GM23338 (cell line): ENCODE measurements at regions not wholly inside any gene's neighbourhood (a gene's known extent, or its start where the extent isn't known, plus 50 kb on each side); places are given as distances from the start of the nearest gene placed in this dataset.

Source experiments
- ATAC-seq: fragments of 200-7000 bp; cut with Tn5 transposase; 3 replicates; pipeline ENCODE4 v1.9.1; 2020
- DNase-seq: peaks from one replicate; pipeline ENCODE4 v3.0.0-alpha.2; 2015; ENCODE audit warnings: low spot score
- H2AFZ ChIP-seq: fragments of 200-600 bp; sonication (generic); 2 replicates; pipeline ENCODE4 v1.8.0; 2016; ENCODE audit warnings: antibody characterized with exemption, mild to moderate bottlenecking, moderate library complexity
- H3F3A ChIP-seq: fragments of 200-600 bp; sonication (generic); replicated peaks from 2 replicates; pipeline ENCODE4 v1.8.0; 2017; ENCODE audit warnings: antibody characterized with exemption, mixed run types, low read depth
- H3K27ac ChIP-seq: fragments of 200-600 bp; sonication (generic); 2 replicates; pipeline ENCODE4 v1.6.1; 2016; ENCODE audit warnings: low read depth
- H3K27me3 ChIP-seq: fragments of 200-600 bp; sonication (generic); 2 replicates; pipeline ENCODE4 v1.8.0; 2016; ENCODE audit warnings: mild to moderate bottlenecking, mixed run types, moderate library complexity; ENCODE audit not compliant: insufficient read depth
- H3K36me3 ChIP-seq: fragments of 200-600 bp; sonication (generic); 2 replicates; pipeline ENCODE4 v1.8.0; 2016; ENCODE audit warnings: mild to moderate bottlenecking; ENCODE audit not compliant: insufficient read depth
- H3K4me1 ChIP-seq: fragments of 200-600 bp; sonication (generic); 2 replicates; pipeline ENCODE4 v1.8.0; 2016; ENCODE audit warnings: mild to moderate bottlenecking, moderate library complexity; ENCODE audit not compliant: insufficient read depth
- H3K4me2 ChIP-seq: fragments of 200-600 bp; sonication (generic); 2 replicates; pipeline ENCODE4 v1.7.1; 2017; ENCODE audit warnings: mixed run types
- H3K4me3 ChIP-seq: fragments of 200-600 bp; sonication (generic); 2 replicates; pipeline ENCODE4 v1.6.1; 2016; ENCODE audit warnings: mixed run types
- H3K79me2 ChIP-seq: fragments of 200-600 bp; sonication (generic); replicated peaks from 2 replicates; pipeline ENCODE4 v1.8.0; 2017; ENCODE audit warnings: mild to moderate bottlenecking; ENCODE audit not compliant: insufficient read depth
- H3K9me2 ChIP-seq: fragments of 200-600 bp; sonication (generic); 2 replicates; pipeline ENCODE4 v1.8.0; 2017; ENCODE audit not compliant: insufficient read depth
- H4K20me1 ChIP-seq: fragments of 200-600 bp; sonication (generic); replicated peaks from 2 replicates; pipeline ENCODE4 v1.8.0; 2017; ENCODE audit warnings: mild to moderate bottlenecking; ENCODE audit not compliant: insufficient read depth
- H3K27ac Mint-ChIP-seq: 2 replicates; pipeline ENCODE4 v1.8.0; 2020; ENCODE audit warnings: inconsistent platforms, mild to moderate bottlenecking, moderate library complexity, mixed read lengths
- H3K27me3 Mint-ChIP-seq: 3 replicates; pipeline ENCODE4 v1.8.0; 2022; ENCODE audit warnings: low read depth, mild to moderate bottlenecking, moderate library complexity, mixed read lengths, inconsistent platforms; ENCODE audit not compliant: insufficient read depth, poor library complexity
- H3K36me3 Mint-ChIP-seq: 3 replicates; pipeline ENCODE4 v1.8.0; 2021; ENCODE audit warnings: low read depth, mild to moderate bottlenecking, inconsistent platforms, moderate library complexity, mixed read lengths
- H3K4me1 Mint-ChIP-seq: 3 replicates; pipeline ENCODE4 v1.8.0; 2020; ENCODE audit warnings: mild to moderate bottlenecking, inconsistent platforms, mixed read lengths
- H3K4me3 Mint-ChIP-seq: 3 replicates; pipeline ENCODE4 v1.8.0; 2021; ENCODE audit warnings: moderate library complexity, mild to moderate bottlenecking, inconsistent platforms, mixed read lengths
- H3K9me3 Mint-ChIP-seq: 3 replicates; pipeline ENCODE4 v1.8.0; 2020; ENCODE audit warnings: moderate library complexity, mild to moderate bottlenecking, inconsistent platforms, mixed read lengths
- CREB1 ChIP-seq: fragments of 250-450 bp; sonication (Bioruptor Pico); IDR thresholded peaks from 2 replicates; pipeline ENCODE4 v1.5.0; 2020; ENCODE audit warnings: low read depth, mild to moderate bottlenecking, moderate library complexity
- EZH2 ChIP-seq: fragments of 200-600 bp; sonication (generic); IDR thresholded peaks from one replicate; pipeline ENCODE4 v1.8.0; 2017; ENCODE audit warnings: antibody characterized with exemption, mild to moderate bottlenecking, low read depth; ENCODE audit not compliant: unreplicated experiment
- EZH2phosphoT487 ChIP-seq: fragments of 200-600 bp; sonication (generic); IDR thresholded peaks from one replicate; pipeline ENCODE4 v1.8.1; 2018; ENCODE audit warnings: antibody characterized with exemption; ENCODE audit not compliant: unreplicated experiment
- JUNB ChIP-seq: IDR thresholded peaks from one replicate; pipeline ENCODE4 v1.6.1; 2016; ENCODE audit warnings: antibody characterized with exemption; ENCODE audit not compliant: unreplicated experiment
- NANOG ChIP-seq: IDR thresholded peaks from 2 replicates; pipeline ENCODE4 v1.6.1; 2016; ENCODE audit warnings: antibody characterized with exemption, borderline replicate concordance
- POLR2AphosphoS5 ChIP-seq: IDR thresholded peaks from 2 replicates; pipeline ENCODE4 v1.6.1; 2016; ENCODE audit warnings: antibody characterized with exemption, low read depth
- STAT1 ChIP-seq: IDR thresholded peaks from one replicate; pipeline ENCODE4 v1.6.1; 2016; ENCODE audit warnings: antibody characterized with exemption; ENCODE audit not compliant: unreplicated experiment
- ZNF114 ChIP-seq: fragments of 250-450 bp; sonication (Bioruptor Pico); IDR thresholded peaks from 2 replicates; pipeline ENCODE4 v1.5.0; 2020; ENCODE audit warnings: mild to moderate bottlenecking, moderate library complexity
- ZNF331 ChIP-seq: fragments of 250-450 bp; sonication (Bioruptor Pico); IDR thresholded peaks from 2 replicates; pipeline ENCODE4 v1.5.0; 2020; ENCODE audit warnings: low read depth, mild to moderate bottlenecking, moderate library complexity
- TF ChIP-seq, protein P1 (sequence below): IDR thresholded peaks from 2 replicates; pipeline ENCODE4 v1.6.1; 2016; ENCODE audit warnings: antibody characterized with exemption
- TF ChIP-seq, protein P2 (sequence below): fragments of 250-450 bp; sonication (Bioruptor Pico); IDR thresholded peaks from 2 replicates; pipeline ENCODE4 v1.5.0; 2020; ENCODE audit warnings: mild to moderate bottlenecking, moderate library complexity
- TF ChIP-seq, protein P3 (sequence below), 2 experiments: fragments of 200-600 bp in 1 of 2; sonication (generic) in 1 of 2; conservative IDR thresholded peaks; 2 replicates each; pipeline versions ENCODE4 v1.5.1 to v1.6.1; 2016 to 2017; ENCODE audit warnings: antibody characterized with exemption in 2 of 2, low read depth in 2 of 2, mild to moderate bottlenecking in 2 of 2, moderate library complexity in 1 of 2
- TF ChIP-seq, protein P4 (sequence below): IDR thresholded peaks from one replicate; pipeline ENCODE4 v1.6.1; 2018; ENCODE audit warnings: antibody characterized with exemption; ENCODE audit not compliant: unreplicated experiment

DNA sequence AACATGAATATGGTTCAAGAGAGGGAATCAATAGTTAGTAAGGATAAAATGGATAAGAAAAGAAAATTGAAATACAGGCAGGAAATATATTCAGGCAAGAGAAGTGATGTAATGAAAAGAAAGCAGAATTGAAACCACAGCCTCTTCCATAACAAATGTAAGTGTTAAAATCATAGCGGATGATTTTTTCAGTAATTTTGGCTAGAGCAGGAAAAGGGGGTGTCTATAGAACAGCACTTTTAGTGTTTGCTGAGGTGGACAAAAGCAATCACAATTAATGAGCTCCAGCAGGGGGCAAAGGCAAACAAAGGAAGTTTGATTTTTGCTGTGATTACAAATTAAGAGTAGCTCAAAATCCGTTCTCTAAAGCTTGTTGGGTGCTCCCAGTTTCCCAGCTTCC is 79.0 kb downstream of the TRIL start:
- no peak for DNase-seq
- Histone ChIP-seq H3K27ac (no peak overlapping the region), H3K27me3 (no peaks in the 10 kb centered on the region), H3K4me3 (no peak overlapping the region), H3K4me1 (peaks cover 7% of the 10 kb centered on the region; the same call in 1 of the 2 replicates), H2AFZ (peak overlapping the region; percentile 48; the same call in 1 of the 2 replicates), H4K20me1 (no peaks in the 10 kb centered on the region), H3K9me2 (no peaks in the 10 kb centered on the region), H3F3A (no peaks in the 10 kb centered on the region), H3K36me3 (no peaks in the 10 kb centered on the region), H3K4me2 (no peak overlapping the region), H3K79me2 (no peaks in the 10 kb centered on the region)
- Mint-ChIP-seq H3K9me3 (no peaks in the 10 kb centered on the region), H3K4me3 (no peak overlapping the region), H3K4me1 (peaks cover 8% of the 10 kb centered on the region), H3K36me3 (no peaks in the 10 kb centered on the region), H3K27me3 (peaks cover 1% of the 10 kb centered on the region), H3K27ac (no peak overlapping the region)
- no peak for ATAC-seq
- TF ChIP-seq, protein P1, sequence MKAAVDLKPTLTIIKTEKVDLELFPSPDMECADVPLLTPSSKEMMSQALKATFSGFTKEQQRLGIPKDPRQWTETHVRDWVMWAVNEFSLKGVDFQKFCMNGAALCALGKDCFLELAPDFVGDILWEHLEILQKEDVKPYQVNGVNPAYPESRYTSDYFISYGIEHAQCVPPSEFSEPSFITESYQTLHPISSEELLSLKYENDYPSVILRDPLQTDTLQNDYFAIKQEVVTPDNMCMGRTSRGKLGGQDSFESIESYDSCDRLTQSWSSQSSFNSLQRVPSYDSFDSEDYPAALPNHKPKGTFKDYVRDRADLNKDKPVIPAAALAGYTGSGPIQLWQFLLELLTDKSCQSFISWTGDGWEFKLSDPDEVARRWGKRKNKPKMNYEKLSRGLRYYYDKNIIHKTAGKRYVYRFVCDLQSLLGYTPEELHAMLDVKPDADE, result no peak
- TF ChIP-seq, protein P2, sequence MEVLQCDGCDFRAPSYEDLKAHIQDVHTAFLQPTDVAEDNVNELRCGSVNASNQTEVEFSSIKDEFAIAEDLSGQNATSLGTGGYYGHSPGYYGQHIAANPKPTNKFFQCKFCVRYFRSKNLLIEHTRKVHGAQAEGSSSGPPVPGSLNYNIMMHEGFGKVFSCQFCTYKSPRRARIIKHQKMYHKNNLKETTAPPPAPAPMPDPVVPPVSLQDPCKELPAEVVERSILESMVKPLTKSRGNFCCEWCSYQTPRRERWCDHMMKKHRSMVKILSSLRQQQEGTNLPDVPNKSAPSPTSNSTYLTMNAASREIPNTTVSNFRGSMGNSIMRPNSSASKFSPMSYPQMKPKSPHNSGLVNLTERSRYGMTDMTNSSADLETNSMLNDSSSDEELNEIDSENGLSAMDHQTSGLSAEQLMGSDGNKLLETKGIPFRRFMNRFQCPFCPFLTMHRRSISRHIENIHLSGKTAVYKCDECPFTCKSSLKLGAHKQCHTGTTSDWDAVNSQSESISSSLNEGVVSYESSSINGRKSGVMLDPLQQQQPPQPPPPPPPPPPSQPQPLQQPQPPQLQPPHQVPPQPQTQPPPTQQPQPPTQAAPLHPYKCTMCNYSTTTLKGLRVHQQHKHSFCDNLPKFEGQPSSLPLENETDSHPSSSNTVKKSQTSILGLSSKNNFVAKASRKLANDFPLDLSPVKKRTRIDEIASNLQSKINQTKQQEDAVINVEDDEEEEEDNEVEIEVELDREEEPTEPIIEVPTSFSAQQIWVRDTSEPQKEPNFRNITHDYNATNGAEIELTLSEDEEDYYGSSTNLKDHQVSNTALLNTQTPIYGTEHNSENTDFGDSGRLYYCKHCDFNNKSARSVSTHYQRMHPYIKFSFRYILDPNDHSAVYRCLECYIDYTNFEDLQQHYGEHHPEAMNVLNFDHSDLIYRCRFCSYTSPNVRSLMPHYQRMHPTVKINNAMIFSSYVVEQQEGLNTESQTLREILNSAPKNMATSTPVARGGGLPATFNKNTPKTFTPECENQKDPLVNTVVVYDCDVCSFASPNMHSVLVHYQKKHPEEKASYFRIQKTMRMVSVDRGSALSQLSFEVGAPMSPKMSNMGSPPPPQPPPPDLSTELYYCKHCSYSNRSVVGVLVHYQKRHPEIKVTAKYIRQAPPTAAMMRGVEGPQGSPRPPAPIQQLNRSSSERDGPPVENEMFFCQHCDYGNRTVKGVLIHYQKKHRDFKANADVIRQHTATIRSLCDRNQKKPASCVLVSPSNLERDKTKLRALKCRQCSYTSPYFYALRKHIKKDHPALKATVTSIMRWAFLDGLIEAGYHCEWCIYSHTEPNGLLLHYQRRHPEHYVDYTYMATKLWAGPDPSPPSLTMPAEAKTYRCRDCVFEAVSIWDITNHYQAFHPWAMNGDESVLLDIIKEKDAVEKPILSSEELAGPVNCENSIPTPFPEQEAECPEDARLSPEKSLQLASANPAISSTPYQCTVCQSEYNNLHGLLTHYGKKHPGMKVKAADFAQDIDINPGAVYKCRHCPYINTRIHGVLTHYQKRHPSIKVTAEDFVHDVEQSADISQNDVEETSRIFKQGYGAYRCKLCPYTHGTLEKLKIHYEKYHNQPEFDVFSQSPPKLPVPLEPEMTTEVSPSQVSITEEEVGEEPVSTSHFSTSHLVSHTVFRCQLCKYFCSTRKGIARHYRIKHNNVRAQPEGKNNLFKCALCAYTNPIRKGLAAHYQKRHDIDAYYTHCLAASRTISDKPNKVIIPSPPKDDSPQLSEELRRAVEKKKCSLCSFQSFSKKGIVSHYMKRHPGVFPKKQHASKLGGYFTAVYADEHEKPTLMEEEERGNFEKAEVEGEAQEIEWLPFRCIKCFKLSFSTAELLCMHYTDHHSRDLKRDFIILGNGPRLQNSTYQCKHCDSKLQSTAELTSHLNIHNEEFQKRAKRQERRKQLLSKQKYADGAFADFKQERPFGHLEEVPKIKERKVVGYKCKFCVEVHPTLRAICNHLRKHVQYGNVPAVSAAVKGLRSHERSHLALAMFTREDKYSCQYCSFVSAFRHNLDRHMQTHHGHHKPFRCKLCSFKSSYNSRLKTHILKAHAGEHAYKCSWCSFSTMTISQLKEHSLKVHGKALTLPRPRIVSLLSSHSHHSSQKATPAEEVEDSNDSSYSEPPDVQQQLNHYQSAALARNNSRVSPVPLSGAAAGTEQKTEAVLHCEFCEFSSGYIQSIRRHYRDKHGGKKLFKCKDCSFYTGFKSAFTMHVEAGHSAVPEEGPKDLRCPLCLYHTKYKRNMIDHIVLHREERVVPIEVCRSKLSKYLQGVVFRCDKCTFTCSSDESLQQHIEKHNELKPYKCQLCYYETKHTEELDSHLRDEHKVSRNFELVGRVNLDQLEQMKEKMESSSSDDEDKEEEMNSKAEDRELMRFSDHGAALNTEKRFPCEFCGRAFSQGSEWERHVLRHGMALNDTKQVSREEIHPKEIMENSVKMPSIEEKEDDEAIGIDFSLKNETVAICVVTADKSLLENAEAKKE (CRISPR knock-in tag), result no peak
- TF ChIP-seq ZNF331 (CRISPR knock-in tag), result no peak
- no peak for TF ChIP-seq ZNF114 (CRISPR knock-in tag)
- TF ChIP-seq JUNB, result no peak
- TF ChIP-seq CREB1, result no peak
- TF ChIP-seq, protein P3, sequence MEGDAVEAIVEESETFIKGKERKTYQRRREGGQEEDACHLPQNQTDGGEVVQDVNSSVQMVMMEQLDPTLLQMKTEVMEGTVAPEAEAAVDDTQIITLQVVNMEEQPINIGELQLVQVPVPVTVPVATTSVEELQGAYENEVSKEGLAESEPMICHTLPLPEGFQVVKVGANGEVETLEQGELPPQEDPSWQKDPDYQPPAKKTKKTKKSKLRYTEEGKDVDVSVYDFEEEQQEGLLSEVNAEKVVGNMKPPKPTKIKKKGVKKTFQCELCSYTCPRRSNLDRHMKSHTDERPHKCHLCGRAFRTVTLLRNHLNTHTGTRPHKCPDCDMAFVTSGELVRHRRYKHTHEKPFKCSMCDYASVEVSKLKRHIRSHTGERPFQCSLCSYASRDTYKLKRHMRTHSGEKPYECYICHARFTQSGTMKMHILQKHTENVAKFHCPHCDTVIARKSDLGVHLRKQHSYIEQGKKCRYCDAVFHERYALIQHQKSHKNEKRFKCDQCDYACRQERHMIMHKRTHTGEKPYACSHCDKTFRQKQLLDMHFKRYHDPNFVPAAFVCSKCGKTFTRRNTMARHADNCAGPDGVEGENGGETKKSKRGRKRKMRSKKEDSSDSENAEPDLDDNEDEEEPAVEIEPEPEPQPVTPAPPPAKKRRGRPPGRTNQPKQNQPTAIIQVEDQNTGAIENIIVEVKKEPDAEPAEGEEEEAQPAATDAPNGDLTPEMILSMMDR (conservative IDR thresholded peaks at IDR 0.05; ENCODE audit: low read depth in 2 of 2), result no peak
- no peak for TF ChIP-seq STAT1
- TF ChIP-seq EZH2phosphoT487, result no peak
- TF ChIP-seq, protein P4, sequence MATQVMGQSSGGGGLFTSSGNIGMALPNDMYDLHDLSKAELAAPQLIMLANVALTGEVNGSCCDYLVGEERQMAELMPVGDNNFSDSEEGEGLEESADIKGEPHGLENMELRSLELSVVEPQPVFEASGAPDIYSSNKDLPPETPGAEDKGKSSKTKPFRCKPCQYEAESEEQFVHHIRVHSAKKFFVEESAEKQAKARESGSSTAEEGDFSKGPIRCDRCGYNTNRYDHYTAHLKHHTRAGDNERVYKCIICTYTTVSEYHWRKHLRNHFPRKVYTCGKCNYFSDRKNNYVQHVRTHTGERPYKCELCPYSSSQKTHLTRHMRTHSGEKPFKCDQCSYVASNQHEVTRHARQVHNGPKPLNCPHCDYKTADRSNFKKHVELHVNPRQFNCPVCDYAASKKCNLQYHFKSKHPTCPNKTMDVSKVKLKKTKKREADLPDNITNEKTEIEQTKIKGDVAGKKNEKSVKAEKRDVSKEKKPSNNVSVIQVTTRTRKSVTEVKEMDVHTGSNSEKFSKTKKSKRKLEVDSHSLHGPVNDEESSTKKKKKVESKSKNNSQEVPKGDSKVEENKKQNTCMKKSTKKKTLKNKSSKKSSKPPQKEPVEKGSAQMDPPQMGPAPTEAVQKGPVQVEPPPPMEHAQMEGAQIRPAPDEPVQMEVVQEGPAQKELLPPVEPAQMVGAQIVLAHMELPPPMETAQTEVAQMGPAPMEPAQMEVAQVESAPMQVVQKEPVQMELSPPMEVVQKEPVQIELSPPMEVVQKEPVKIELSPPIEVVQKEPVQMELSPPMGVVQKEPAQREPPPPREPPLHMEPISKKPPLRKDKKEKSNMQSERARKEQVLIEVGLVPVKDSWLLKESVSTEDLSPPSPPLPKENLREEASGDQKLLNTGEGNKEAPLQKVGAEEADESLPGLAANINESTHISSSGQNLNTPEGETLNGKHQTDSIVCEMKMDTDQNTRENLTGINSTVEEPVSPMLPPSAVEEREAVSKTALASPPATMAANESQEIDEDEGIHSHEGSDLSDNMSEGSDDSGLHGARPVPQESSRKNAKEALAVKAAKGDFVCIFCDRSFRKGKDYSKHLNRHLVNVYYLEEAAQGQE, result no peak
- no peak for TF ChIP-seq POLR2AphosphoS5
- TF ChIP-seq EZH2, result no peak
- no peak for TF ChIP-seq NANOG
